ENCODE measurements at regions not wholly inside any gene's neighbourhood (a gene's known extent, or its start where the extent isn't known, plus 50 kb on each side); places are given as distances from the start of the nearest gene placed in this dataset.

DNA sequence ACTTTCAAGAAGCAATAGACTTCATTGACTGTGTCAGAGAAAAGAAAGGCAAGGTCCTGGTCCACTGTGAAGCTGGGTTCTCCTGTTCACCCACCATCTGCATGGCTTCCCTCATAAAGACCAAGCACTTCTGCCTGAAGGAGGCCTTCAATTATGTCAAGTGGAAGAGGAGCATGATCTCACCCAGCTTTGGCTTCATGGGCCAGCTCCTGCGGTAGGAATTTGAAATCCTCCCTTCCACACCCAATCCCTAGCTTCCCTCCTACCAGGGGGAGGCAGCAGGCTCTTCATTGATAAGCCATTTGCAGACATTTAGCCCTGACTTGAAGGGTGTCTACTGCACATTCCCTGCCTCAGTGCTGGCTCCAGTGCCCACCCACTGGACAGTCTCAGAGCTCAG is 84.3 kb upstream of the RHOU start (continued):
- TF ChIP-seq, protein P1, sequence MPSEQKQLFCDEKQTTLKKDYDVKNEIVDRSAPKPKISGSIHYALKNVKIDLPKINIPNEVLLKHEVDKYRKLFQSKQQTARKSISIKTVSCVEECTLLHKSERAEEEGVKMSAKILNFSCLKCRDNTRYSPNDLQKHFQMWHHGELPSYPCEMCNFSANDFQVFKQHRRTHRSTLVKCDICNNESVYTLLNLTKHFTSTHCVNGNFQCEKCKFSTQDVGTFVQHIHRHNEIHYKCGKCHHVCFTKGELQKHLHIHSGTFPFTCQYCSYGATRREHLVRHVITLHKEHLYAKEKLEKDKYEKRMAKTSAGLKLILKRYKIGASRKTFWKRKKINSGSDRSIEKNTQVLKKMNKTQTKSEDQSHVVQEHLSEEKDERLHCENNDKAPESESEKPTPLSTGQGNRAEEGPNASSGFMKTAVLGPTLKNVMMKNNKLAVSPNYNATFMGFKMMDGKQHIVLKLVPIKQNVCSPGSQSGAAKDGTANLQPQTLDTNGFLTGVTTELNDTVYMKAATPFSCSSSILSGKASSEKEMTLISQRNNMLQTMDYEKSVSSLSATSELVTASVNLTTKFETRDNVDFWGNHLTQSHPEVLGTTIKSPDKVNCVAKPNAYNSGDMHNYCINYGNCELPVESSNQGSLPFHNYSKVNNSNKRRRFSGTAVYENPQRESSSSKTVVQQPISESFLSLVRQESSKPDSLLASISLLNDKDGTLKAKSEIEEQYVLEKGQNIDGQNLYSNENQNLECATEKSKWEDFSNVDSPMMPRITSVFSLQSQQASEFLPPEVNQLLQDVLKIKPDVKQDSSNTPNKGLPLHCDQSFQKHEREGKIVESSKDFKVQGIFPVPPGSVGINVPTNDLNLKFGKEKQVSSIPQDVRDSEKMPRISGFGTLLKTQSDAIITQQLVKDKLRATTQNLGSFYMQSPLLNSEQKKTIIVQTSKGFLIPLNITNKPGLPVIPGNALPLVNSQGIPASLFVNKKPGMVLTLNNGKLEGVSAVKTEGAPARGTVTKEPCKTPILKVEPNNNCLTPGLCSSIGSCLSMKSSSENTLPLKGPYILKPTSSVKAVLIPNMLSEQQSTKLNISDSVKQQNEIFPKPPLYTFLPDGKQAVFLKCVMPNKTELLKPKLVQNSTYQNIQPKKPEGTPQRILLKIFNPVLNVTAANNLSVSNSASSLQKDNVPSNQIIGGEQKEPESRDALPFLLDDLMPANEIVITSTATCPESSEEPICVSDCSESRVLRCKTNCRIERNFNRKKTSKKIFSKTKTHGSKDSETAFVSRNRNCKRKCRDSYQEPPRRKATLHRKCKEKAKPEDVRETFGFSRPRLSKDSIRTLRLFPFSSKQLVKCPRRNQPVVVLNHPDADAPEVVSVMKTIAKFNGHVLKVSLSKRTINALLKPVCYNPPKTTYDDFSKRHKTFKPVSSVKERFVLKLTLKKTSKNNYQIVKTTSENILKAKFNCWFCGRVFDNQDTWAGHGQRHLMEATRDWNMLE (tag by site-specific recombination; conservative IDR thresholded peaks at IDR 0.05; ENCODE audit: low read depth) = no peak
- TF ChIP-seq ZNF366 (tag by site-specific recombination; conservative IDR thresholded peaks at IDR 0.05) (0 out of 2 replicates have a peak, but pooled peaks have one; percentile 15), SP7 (tag by site-specific recombination; IDR thresholded peaks at IDR 0.05) (peak; percentile 76), ZNF843 (tag by site-specific recombination; IDR thresholded peaks at IDR 0.05) (no peak), ZNF549 (tag by site-specific recombination; IDR thresholded peaks at IDR 0.05) (no peak), ZNF16 (tag by site-specific recombination; IDR thresholded peaks at IDR 0.05; ENCODE audit: low read depth) (no peak), ZNF777 (tag by site-specific recombination; IDR thresholded peaks at IDR 0.05; ENCODE audit: borderline replicate concordance) (no peak), ZNF596 (tag by site-specific recombination; IDR thresholded peaks at IDR 0.05) (no peak), KLF9 (tag by site-specific recombination; IDR thresholded peaks at IDR 0.05; ENCODE audit: low read depth) (no peak), KLF1 (tag by site-specific recombination; IDR thresholded peaks at IDR 0.05) (peak; percentile 56; the same call in 1 of the 2 replicates), KLF16 (tag by site-specific recombination; IDR thresholded peaks at IDR 0.05) (no peak), ZNF174 (tag by site-specific recombination; IDR thresholded peaks at IDR 0.05) (no peak), ZNF112 (tag by site-specific recombination; IDR thresholded peaks at IDR 0.05) (no peak), ZNF2 (tag by site-specific recombination; IDR thresholded peaks at IDR 0.05) (no peak), MZF1 (tag by site-specific recombination; IDR thresholded peaks at IDR 0.05; ENCODE audit: borderline replicate concordance) (0 out of 2 replicates have a peak, but pooled peaks have one; percentile 23), OVOL3 (tag by site-specific recombination; IDR thresholded peaks at IDR 0.05) (no peak)
- TF ChIP-seq, protein P2, sequence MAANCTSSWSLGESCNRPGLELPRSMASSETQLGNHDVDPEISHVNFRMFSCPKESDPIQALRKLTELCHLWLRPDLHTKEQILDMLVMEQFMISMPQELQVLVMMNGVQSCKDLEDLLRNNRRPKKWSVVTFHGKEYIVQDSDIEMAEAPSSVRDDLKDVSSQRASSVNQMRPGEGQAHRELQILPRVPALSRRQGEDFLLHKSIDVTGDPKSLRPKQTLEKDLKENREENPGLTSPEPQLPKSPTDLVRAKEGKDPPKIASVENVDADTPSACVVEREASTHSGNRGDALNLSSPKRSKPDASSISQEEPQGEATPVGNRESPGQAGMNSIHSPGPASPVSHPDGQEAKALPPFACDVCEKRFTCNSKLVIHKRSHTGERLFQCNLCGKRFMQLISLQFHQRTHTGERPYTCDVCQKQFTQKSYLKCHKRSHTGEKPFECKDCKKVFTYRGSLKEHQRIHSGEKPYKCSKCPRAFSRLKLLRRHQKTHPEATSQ (tag by site-specific recombination; IDR thresholded peaks at IDR 0.05) = no peak
- TF ChIP-seq, protein P3, sequence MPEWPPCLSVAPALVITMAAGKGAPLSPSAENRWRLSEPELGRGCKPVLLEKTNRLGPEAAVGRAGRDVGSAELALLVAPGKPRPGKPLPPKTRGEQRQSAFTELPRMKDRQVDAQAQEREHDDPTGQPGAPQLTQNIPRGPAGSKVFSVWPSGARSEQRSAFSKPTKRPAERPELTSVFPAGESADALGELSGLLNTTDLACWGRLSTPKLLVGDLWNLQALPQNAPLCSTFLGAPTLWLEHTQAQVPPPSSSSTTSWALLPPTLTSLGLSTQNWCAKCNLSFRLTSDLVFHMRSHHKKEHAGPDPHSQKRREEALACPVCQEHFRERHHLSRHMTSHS (tag by site-specific recombination; IDR thresholded peaks at IDR 0.05) = no peak
- TF ChIP-seq, protein P4, sequence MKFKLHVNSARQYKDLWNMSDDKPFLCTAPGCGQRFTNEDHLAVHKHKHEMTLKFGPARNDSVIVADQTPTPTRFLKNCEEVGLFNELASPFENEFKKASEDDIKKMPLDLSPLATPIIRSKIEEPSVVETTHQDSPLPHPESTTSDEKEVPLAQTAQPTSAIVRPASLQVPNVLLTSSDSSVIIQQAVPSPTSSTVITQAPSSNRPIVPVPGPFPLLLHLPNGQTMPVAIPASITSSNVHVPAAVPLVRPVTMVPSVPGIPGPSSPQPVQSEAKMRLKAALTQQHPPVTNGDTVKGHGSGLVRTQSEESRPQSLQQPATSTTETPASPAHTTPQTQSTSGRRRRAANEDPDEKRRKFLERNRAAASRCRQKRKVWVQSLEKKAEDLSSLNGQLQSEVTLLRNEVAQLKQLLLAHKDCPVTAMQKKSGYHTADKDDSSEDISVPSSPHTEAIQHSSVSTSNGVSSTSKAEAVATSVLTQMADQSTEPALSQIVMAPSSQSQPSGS (tag by site-specific recombination; IDR thresholded peaks at IDR 0.05; ENCODE audit: low read depth) = no peak

DNA sequence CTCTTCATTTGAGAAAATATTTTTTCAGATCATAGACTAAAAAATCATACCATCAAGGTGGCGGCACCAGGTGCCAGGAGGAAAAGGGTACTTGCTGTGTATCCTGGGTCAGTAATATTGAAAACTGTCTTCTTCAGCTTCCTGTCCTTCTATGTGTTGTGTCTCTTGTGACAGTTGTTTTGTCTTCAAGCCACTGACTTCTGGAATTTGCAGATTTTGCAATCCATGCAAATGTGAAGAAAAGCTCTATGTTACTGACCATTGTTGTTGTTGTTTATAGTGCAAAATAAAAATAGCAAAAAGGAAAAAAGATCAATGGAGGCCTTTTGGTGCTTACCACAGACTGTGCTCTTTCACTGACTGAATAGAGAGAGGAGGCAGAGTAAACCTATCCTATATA is 83.2 kb upstream of the RHOU start:
- H3K9me3 ChIP-seq (ENCODE audit: control insufficient read depth, insufficient read depth, low read depth, low read length) = no peaks in the 10 kb centered on the region
- no peak overlapping the region for H3K27ac ChIP-seq (ENCODE audit: extremely low read depth, low read depth, low read length)
- peaks cover 3% of the 10 kb centered on the region; the same call in 1 of the 2 replicates for H3K4me1 ChIP-seq (ENCODE audit: control insufficient read depth, insufficient read depth, low read length)
- POLR2A ChIA-PET = no interaction called here
- CTCF ChIA-PET = interaction anchor here (0.7 to 1.3 kb wide), 3 partner anchors 12 to 72 kb away, joined by 3 read pairs; no protein-coding TSS in a partner anchor
- H3K4me3 ChIP-seq (ENCODE audit: low read depth, low read length) = no peak overlapping the region
- H3K36me3 ChIP-seq (ENCODE audit: control insufficient read depth in 2 of 2, insufficient read depth in 1 of 2, low read length in 2 of 2) = peaks cover 0 to 7% of the 10 kb centered on the region in 2 experiments; a peak in 1 of 3 replicates
- TF ChIP-seq ZNF660 (tag by site-specific recombination; IDR thresholded peaks at IDR 0.05) = no peak
- TF ChIP-seq BCL11B (tag by site-specific recombination; IDR thresholded peaks at IDR 0.05; ENCODE audit: low read depth) = no peak
- TF ChIP-seq ZNF549 (tag by site-specific recombination; IDR thresholded peaks at IDR 0.05) = no peak
- TF ChIP-seq ZNF335 (tag by site-specific recombination; conservative IDR thresholded peaks at IDR 0.05) = no peak
- TF ChIP-seq ZNF391 (tag by site-specific recombination; IDR thresholded peaks at IDR 0.05; ENCODE audit: borderline replicate concordance, low read depth) = no peak
- no peak for TF ChIP-seq KLF8 (tag by site-specific recombination; IDR thresholded peaks at IDR 0.05)
- TF ChIP-seq ZNF664 (tag by site-specific recombination; IDR thresholded peaks at IDR 0.05) = no peak
- TF ChIP-seq ZNF433 (tag by site-specific recombination; IDR thresholded peaks at IDR 0.05; ENCODE audit: low read depth) = no peak
- TF ChIP-seq ZNF76 (tag by site-specific recombination; IDR thresholded peaks at IDR 0.05; ENCODE audit: borderline replicate concordance, low read depth) = no peak
- no peak for TF ChIP-seq MZF1 (tag by site-specific recombination; IDR thresholded peaks at IDR 0.05; ENCODE audit: borderline replicate concordance)
- no peak for TF ChIP-seq ZNF654 (tag by site-specific recombination; IDR thresholded peaks at IDR 0.05; ENCODE audit: low read depth)
- TF ChIP-seq, protein P5, sequence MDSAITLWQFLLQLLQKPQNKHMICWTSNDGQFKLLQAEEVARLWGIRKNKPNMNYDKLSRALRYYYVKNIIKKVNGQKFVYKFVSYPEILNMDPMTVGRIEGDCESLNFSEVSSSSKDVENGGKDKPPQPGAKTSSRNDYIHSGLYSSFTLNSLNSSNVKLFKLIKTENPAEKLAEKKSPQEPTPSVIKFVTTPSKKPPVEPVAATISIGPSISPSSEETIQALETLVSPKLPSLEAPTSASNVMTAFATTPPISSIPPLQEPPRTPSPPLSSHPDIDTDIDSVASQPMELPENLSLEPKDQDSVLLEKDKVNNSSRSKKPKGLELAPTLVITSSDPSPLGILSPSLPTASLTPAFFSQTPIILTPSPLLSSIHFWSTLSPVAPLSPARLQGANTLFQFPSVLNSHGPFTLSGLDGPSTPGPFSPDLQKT (IDR thresholded peaks at IDR 0.05; ENCODE audit: borderline replicate concordance, low read depth, low read length) = no peak
